Stimulated activated CD4-positive, alpha-beta T cell treated with anti-CD3 and anti-CD28 coated beads, Interleukin-12 subunit alpha, Interleukin-12 subunit beta, amount 100 ng/mL, for 24 hours (primary cell): ENCODE measurements at regions not wholly inside any gene's neighbourhood (a gene's known extent, or its start where the extent isn't known, plus 50 kb on each side); places are given as distances from the start of the nearest gene placed in this dataset.
"Not testable (repeated sequence)": the region's sequence is repeated elsewhere in the genome, so short reads cannot be mapped to it uniquely, and the experiment has no call there.

Experiments
- DNase-seq, 2 experiments: peaks; one replicate each; pipeline ENCODE4 v3.0.0-alpha.2; 2020; ENCODE audit warnings: low read depth in 2 of 2

DNA sequence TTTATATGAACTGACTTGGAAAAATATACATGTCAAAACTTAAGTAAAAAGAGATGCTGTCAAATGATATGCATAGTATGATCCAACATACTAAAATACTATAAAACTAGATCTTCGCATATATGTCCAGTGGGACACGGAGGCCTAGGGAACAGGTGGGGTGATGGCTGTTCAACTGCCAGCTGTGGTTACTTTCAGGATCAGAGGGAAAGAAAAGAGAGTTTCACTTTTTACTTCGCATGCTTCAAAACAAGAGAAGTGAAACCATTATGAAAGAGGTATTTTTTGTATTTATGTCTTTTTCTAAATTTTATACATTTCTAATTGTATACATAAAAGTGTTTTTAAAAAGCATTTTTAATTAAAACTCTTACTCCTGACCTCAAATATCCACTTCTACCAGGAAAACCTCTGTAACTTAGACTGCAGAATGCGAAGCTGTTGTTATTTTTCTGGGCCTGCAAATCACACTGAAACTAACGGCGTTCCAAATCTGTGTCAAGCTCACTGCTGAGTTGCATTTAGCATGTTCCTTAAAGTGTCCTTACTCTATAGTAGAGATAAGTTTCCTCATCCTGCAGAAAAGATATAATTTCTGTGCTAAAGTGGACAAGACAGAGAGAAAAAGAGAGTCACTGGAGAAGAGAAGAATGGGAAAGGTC lies 97.8 kb upstream of the SLC35G4 start:
- no peak for DNase-seq

- no peak for DNase-seq
Observed at GRCh38 chr18:11506856-11507255, 102.5 kb upstream of the SLC35G4 start.

DNA sequence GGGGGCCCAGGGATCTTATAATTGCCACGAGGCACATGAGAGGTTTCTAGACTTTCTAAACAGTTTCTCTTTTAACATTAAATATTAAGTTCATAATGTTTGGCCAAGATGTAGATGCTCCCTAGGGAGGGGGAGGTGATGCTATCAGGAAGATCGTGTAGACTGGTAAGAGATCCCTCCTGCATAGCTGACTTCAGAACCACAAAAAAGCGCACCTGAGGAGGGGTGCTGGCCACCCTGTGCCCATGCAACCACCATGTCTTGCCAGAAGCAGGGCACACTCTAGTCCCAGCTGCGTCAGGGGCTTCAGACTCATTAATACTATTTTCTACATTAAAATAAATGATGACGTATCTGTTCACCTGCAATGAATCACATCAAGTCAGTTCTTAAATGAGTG lies 103.4 kb upstream of the SLC35G4 start:
- no peak for DNase-seq

GRCh38 chr18:11504962-11505361 lies 104.4 kb upstream of the SLC35G4 start:
- DNase-seq, result no peak

- DNase-seq, result no peak
Observed at GRCh38 chr18:11502368-11502767, 107.0 kb upstream of the SLC35G4 start.

- no peak for DNase-seq
Observed at GRCh38 chr18:11501352-11501751, 108.0 kb upstream of the SLC35G4 start.

DNA sequence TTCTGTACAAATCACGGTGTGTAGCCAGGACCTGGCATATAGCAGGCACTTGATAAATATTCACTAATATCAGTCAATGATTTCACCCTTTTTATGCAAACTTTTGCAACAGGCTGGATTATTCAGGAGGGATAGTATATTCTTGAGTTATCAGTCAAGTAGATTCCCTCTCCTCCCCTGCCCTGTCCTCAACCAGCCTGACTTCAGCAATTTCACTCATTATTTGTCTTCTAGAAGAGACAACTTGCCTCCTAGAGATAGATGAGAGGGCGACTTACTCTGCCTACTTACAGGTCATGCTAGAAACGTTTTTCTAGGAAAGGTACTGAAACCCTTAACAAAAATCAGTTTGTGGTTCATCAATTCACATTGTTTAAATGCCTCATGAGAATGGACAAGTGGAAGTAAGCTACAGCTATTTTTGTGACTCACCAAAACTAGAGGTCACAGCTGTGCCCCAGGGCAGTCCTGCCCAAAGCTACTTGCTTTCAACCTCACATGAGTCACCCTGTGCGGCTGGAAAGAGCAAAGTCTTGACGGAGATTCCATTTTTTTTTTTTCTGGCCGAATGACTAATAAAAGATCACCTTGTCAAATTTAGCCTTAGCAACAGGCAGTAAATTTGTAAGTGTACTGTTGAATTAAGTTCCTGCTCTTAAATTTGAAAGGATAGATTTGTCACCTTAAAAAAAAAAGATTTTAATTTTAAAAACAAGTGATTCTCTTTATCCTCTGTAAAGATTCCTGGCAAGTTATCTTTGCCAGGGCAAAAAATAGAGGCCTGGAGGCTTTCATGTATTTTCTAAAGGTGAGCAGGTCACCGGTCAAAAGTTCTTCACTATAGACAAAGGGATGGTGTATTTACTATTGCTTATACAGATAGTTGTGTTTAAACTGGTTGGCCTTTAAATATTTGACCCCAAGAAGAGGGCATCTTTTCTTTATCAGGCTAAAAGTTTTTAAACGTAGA lies 109.0 kb upstream of the SLC35G4 start:
- no peak for DNase-seq

DNA sequence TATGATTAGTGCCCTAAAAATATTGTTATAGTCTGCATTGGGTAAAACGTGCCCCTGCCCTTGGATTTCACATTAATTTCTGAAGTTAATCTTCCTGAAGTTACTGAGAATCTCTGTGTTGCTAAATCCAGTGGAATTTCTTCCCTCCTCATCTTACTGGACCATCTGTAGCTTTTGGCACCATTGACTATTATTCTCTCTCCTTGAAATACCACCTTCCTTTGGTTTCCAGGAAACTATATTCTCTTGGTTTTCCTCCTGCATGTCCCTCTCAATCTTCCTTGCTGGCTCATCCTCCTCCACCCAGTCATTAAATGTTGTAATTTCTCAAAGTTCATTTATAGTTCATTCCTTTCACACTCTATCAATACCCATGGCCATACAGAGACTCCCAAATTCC lies 110.6 kb upstream of the SLC35G4 start:
- no peak for DNase-seq

DNA sequence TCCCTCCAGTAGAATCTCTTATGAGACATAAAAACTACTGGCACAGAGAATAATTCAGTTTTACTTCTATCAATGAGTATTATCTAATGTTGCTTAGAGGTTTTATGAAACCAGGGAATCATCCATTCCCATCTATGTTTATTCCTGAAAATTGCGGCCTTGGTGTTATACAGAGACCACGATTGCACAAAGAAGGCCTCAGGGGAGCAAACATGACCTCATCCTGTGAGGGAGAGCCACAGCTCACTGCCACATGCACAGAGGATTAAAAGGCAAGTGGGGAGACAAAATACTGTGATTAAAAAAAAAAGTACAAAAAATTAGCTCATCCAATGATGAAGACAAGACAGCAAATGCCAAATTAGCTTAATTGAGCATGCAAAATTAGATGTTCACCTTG lies 111.8 kb upstream of the SLC35G4 start:
- DNase-seq, result no peak

DNA sequence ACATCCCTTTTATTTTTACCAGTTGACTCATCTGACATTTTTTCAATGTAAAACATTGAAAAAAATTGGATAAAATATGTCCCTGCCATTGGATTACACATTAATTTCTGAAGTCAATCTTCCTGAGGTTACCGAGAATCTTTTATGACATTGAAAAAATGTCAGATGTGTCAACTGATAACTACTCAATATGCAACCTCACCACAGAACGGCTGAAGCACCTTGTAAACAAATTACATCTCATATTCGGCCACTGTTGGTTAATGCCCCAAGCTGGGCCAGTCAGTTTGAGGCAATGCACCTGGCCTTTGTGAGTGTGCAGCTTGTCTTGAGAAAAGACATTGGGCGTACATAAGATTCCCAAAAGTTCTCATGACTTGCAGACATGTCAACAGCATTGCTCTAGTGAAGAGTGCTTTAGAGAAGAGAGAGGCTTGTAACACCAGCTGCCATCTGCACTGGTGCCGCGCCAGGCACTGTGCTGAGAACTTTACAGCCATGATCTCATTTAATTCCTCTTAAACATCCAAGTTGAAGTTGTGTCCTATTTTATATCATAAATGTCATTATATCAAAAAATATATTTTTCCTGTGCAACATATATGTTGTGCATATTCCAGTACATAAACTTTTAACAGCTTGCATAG lies 112.7 kb upstream of the SLC35G4 start:
- DNase-seq, result no peak

- DNase-seq, result no peak
Observed at GRCh38 chr18:11495441-11495840, 114.0 kb upstream of the SLC35G4 start.

DNA sequence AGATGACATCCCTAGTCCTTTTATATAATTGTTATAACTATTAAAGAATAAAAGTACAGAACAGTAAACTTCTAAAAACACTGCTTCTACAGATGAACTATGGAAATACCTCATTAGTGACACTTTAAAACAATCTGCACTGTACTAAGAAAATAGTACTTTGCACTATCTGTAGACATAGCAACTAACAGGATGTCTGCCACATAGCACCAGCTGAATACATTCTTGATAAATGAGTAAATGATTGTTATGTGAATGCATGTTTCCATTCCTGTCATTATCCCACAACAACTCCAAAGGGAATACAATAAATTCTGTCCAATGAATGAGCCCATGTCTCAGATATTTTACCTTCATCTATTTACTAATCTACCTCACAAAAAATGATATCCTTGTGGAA lies 115.3 kb upstream of the SLC35G4 start:
- DNase-seq, result no peak

GRCh38 chr18:11489266-11489899 lies 120.0 kb upstream of the SLC35G4 start:
- no peak for DNase-seq

GRCh38 chr18:11488175-11488574 lies 121.2 kb upstream of the SLC35G4 start:
- no peak for DNase-seq

DNA sequence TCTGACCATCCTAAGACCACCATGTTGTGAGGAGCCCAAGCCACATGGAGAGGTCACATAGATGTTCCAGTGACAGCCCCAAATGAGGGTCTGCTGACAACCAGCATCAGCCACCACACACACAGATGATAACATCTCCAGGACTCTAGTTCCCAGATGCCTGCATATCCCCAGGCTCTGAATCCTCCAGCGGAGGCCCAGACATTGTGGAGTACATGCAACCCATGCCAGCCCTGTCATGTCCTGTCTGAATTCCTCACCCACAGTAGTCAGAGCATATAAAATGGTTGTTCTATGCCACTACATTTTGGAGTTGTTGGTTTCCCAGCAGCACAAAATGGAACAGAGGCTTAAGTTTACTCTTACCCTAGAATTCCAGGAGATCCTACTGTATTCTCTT lies 122.0 kb upstream of the SLC35G4 start:
- DNase-seq, result no peak

- no peak for DNase-seq
Observed at GRCh38 chr18:11482271-11482670, 127.1 kb upstream of the SLC35G4 start.

DNA sequence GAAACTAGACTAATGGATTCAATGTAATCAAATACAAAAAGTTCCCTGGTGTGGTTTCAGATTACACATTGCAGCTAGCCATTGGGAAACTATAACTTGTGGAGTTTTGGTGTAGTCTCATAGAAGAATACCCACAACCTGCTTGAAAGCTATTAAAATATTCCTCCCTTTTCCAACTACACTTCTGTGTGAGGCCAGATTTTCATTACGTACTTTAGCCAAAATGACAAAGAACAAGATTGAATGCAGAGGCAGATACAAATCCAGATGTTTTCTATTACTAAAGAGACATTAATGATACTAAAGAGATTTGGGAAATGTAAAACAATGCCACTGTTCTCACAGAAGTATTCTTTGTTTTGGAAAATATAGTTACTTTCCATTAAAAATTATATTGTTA lies 128.7 kb upstream of the SLC35G4 start:
- DNase-seq, result no peak

DNA sequence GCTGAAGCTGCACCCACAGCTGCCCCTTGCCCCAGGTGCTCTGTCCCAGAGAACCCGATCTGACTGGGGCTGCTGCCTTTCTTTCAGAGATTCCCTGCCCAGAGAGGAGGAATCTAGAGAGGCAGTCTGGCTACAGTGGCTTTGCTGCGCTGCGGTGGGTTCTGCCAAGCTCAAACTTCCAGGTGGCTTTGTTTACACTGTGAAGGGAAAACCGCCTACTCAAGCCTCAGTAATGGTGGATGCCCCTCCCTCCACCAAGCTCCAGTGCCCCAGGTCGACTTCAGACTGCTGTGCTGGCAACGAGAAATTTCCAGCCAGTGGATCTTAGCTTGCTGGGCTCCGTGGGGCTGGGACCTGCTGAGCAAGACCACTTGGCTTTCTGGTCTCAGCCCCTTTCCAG lies 130.4 kb upstream of the SLC35G4 start:
- DNase-seq, result not testable (repeated sequence)

- DNase-seq, result no peak
Observed at GRCh38 chr18:11470941-11471340, 138.5 kb upstream of the SLC35G4 start.

- no peak for DNase-seq
Observed at GRCh38 chr18:11468617-11469016, 140.8 kb upstream of the SLC35G4 start.

DNA sequence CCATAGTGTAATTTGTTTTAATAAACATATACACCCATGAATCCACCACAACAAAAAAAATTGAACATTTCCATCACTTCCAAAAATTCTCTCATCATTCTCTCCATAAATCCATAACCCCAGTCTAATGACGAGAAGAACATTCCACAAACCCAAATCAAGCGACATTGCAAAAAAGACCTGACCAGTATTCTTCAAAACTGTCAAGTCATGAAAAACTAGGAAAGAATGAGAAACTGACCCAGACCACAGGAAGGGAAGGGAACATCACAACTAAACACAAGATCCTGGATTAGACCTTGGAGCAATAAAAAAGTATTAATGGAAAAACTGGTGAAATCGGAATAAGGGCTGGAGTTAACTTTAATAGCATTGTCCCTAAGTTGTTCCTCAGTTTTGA lies 141.3 kb upstream of the SLC35G4 start:
- no peak for DNase-seq

GRCh38 chr18:11467611-11468010 lies 141.8 kb upstream of the SLC35G4 start:
- no peak for DNase-seq
